ENCODE measurements at regions not wholly inside any gene's neighbourhood (a gene's known extent, or its start where the extent isn't known, plus 50 kb on each side); places are given as distances from the start of the nearest gene placed in this dataset.

- Histone ChIP-seq H3K27me3 (ENCODE audit: low read length) (no peaks in the 10 kb centered on the region), H3K79me2 (ENCODE audit: low read length) (no peaks in the 10 kb centered on the region), H3F3A (ENCODE audit: low read length, unreplicated experiment) (no peaks in the 10 kb centered on the region), H3K9me2 (replicated peaks; ENCODE audit: low read length) (no peaks in the 10 kb centered on the region), H3K9ac (ENCODE audit: low read length) (no peak overlapping the region), H3K4me3 (ENCODE audit: low read length) (no peak overlapping the region), H3K9me3 (ENCODE audit: low read length) (no peaks in the 10 kb centered on the region), H3K4me2 (ENCODE audit: low read length) (no peak overlapping the region), H3K4me1 (ENCODE audit: insufficient read depth, low read length) (no peaks in the 10 kb centered on the region), H4K20me1 (ENCODE audit: low read length) (no peaks in the 10 kb centered on the region), H2AFZ (ENCODE audit: low read length) (no peak overlapping the region), H3K27ac (ENCODE audit: low read length) (no peak overlapping the region), H3K36me3 (ENCODE audit: low read depth, low read length) (no peaks in the 10 kb centered on the region)
- ATAC-seq (no peak), DNase-seq (no peak)
- TF ChIP-seq EZH2 (IDR thresholded peaks at IDR 0.05; ENCODE audit: low read length, unreplicated experiment): no peak
- no peak for TF ChIP-seq EZH2phosphoT487 (IDR thresholded peaks at IDR 0.05; ENCODE audit: borderline replicate concordance, low read length)
- TF ChIP-seq, protein P1, sequence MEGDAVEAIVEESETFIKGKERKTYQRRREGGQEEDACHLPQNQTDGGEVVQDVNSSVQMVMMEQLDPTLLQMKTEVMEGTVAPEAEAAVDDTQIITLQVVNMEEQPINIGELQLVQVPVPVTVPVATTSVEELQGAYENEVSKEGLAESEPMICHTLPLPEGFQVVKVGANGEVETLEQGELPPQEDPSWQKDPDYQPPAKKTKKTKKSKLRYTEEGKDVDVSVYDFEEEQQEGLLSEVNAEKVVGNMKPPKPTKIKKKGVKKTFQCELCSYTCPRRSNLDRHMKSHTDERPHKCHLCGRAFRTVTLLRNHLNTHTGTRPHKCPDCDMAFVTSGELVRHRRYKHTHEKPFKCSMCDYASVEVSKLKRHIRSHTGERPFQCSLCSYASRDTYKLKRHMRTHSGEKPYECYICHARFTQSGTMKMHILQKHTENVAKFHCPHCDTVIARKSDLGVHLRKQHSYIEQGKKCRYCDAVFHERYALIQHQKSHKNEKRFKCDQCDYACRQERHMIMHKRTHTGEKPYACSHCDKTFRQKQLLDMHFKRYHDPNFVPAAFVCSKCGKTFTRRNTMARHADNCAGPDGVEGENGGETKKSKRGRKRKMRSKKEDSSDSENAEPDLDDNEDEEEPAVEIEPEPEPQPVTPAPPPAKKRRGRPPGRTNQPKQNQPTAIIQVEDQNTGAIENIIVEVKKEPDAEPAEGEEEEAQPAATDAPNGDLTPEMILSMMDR (conservative IDR thresholded peaks at IDR 0.05; ENCODE audit: low read depth, low read length): no peak
- ChIA-PET POLR2A (ENCODE audit: unreplicated experiment) (no interaction called here), CTCF (no interaction called here)
- intact Hi-C loops (cut with micrococcal nuclease): no loop called here
- BruUV-seq (replicated peaks): no TSS peak
These were observed 179.9 kb downstream of the IRS2 start for GRCh38 chr13:109606520-109606919.

GRCh38 chr13:109605846-109606245 lies 180.5 kb downstream of the IRS2 start:
- no peak overlapping the region for H3K9ac ChIP-seq (ENCODE audit: low read length)
- no peaks in the 10 kb centered on the region for H3K9me2 ChIP-seq (replicated peaks; ENCODE audit: low read length)
- intact Hi-C loops (cut with micrococcal nuclease): no loop called here
- no peak for TF ChIP-seq EZH2 (IDR thresholded peaks at IDR 0.05; ENCODE audit: low read length, unreplicated experiment)
- TF ChIP-seq, protein P1 (conservative IDR thresholded peaks at IDR 0.05; ENCODE audit: low read depth, low read length): no peak
- TF ChIP-seq EZH2phosphoT487 (IDR thresholded peaks at IDR 0.05; ENCODE audit: borderline replicate concordance, low read length): no peak
- no peaks in the 10 kb centered on the region for H3K4me1 ChIP-seq (ENCODE audit: insufficient read depth, low read length)
- ATAC-seq (no peak), DNase-seq (no peak)
- no peak overlapping the region for H3K4me3 ChIP-seq (ENCODE audit: low read length)
- no peaks in the 10 kb centered on the region for H3F3A ChIP-seq (ENCODE audit: low read length, unreplicated experiment)
- no peaks in the 10 kb centered on the region for H3K27me3 ChIP-seq (ENCODE audit: low read length)
- H2AFZ ChIP-seq (ENCODE audit: low read length): no peak overlapping the region
- ChIA-PET POLR2A (ENCODE audit: unreplicated experiment) (no interaction called here), CTCF (no interaction called here)
- H3K36me3 ChIP-seq (ENCODE audit: low read depth, low read length): no peaks in the 10 kb centered on the region
- BruUV-seq (replicated peaks): no TSS peak
- no peak overlapping the region for H3K4me2 ChIP-seq (ENCODE audit: low read length)
- H3K9me3 ChIP-seq (ENCODE audit: low read length): no peaks in the 10 kb centered on the region
- H3K27ac ChIP-seq (ENCODE audit: low read length): no peak overlapping the region
- no peaks in the 10 kb centered on the region for H3K79me2 ChIP-seq (ENCODE audit: low read length)
- H4K20me1 ChIP-seq (ENCODE audit: low read length): no peaks in the 10 kb centered on the region

GRCh38 chr13:109604894-109605293 lies 181.5 kb downstream of the IRS2 start:
- Histone ChIP-seq H3K36me3 (ENCODE audit: low read depth, low read length) (no peaks in the 10 kb centered on the region), H3K4me2 (ENCODE audit: low read length) (no peak overlapping the region), H3K27me3 (ENCODE audit: low read length) (no peaks in the 10 kb centered on the region), H2AFZ (ENCODE audit: low read length) (no peak overlapping the region), H3K9ac (ENCODE audit: low read length) (no peak overlapping the region), H3K27ac (ENCODE audit: low read length) (no peak overlapping the region), H3K4me3 (ENCODE audit: low read length) (no peak overlapping the region), H3K4me1 (ENCODE audit: insufficient read depth, low read length) (no peaks in the 10 kb centered on the region), H3F3A (ENCODE audit: low read length, unreplicated experiment) (no peaks in the 10 kb centered on the region), H4K20me1 (ENCODE audit: low read length) (no peaks in the 10 kb centered on the region), H3K9me2 (replicated peaks; ENCODE audit: low read length) (no peaks in the 10 kb centered on the region), H3K79me2 (ENCODE audit: low read length) (no peaks in the 10 kb centered on the region), H3K9me3 (ENCODE audit: low read length) (no peaks in the 10 kb centered on the region)
- TF ChIP-seq EZH2phosphoT487 (IDR thresholded peaks at IDR 0.05; ENCODE audit: borderline replicate concordance, low read length): no peak
- ATAC-seq: no peak
- POLR2A ChIA-PET (ENCODE audit: unreplicated experiment): no interaction called here
- no peak for DNase-seq
- CTCF ChIA-PET: no interaction called here
- intact Hi-C loops (cut with micrococcal nuclease): no loop called here
- no TSS peak for BruUV-seq (replicated peaks)

Data from PC-3 (cell line).